HG02840 (cell line): ENCODE measurements at regions not wholly inside any gene's neighbourhood (a gene's known extent, or its start where the extent isn't known, plus 50 kb on each side); places are given as distances from the start of the nearest gene placed in this dataset.

Experiments
- ATAC-seq: cut with Tn5 transposase; IDR thresholded peaks from one replicate; pipeline ENCODE4 v1.9.1; 2021; ENCODE audit warnings: mild to moderate bottlenecking, moderate library complexity, moderate number of reproducible peaks; ENCODE audit not compliant: unreplicated experiment, low FRiP score

DNA sequence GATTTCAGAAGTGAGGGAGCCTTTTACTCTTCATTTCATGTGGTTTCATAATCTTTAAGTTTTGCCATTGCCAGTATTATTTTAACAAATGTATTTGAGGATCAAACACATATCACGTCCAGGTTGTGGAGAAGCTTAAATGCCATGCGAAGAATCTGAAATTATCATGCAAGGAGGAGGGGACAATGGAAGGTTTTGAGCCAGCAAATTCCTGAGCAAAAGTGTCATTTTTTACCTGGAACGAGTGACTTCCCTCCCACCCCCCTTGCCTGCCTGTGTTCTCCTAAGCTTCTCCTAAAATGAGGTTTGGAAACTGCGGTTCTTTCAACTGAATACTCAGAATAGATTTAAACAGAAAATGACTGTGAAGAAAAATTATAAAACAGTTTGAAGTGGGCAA is 77.6 kb downstream of the C16orf95 start:
- no peak for ATAC-seq

DNA sequence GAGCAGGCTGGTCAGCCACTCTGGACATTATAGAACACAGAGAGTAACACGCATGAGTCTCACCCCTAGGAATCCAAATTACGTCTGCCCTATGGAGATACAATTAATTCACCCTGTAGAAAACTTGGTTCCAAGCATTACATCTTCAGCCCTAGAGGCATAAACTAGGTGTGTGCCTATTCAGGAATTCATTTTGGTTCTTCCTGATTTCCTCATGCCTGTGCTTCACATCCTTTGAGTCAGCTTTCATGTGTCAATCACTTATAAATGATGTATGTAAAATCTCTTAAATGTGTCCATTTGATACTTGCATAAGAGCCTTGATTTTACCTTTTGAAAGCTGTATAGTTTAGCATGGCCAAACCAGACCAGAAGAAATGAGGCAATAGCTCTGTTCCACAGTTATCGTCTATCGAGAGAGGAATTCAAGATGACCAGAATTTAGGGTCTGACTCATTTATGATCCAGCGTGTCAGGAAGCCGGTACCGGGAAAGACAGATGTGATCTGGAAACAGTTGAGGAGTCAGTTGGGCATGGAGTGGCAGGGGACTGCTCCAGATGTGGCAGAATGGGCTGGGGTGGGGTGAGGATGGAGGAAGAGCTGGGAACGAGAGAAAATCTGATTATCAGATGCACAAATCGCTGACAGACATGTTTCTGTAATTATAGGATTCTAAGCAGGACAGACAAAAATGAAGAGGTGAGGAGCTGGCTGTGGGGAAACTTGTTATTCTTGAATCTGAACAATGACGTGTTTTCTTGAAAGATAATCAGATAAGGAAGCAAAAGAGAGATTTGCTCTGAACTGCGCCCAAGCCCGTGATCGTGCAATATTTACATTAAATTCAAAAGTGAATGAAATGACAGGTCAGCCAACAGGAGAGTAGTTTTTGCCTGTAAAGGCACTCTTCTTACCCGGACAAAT is 76.7 kb downstream of the C16orf95 start:
- ATAC-seq: no peak

DNA sequence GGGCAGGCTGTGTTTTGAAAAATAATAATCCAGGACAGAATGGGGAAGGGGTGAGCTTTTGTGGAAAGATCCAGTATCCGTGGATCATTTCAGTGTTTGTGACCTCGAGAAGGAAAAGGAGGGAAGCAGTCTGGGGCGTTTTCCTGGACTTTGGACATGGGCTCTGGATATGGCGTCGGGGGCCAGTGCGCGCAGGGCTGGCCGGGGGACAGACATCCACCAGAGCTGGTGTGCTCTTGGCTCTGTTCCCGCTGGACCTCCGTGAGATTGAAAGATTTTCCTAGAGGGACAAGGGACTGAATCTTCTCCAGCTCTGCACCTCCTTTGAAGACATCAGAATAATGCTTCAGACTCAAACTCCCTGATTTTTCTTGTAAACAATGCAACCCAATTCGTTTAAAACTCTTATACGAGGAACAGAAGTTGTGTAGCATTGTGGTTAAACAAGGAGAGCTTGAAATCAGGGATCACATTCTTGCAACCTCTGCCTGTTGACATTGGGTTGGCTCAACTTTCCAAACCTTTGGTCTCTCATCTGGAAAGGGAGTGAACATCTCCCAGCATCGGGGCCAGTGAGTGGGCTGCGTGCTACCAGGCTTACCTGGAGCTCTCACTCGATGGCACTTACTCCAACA is 75.9 kb downstream of the C16orf95 start:
- ATAC-seq: no peak

DNA sequence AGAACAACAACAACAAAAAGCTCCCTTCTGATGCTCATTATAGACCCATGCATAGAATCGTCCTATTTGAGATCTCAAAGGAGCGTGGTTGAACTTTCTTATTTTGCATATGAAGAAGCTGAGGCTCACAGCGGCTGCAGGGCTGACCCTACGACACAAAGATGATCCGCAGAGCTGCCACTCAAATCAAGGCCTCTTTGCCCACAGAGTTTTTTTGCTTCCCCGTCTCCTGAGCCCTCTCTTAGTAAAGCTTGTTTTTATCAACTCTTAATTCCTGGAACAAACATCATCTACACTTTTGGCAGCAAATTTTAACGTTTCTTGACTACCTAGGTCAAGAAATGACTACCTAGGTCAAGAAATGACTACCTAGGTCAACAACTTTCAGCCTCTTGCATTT is 73.7 kb downstream of the C16orf95 start:
- ATAC-seq: no peak

DNA sequence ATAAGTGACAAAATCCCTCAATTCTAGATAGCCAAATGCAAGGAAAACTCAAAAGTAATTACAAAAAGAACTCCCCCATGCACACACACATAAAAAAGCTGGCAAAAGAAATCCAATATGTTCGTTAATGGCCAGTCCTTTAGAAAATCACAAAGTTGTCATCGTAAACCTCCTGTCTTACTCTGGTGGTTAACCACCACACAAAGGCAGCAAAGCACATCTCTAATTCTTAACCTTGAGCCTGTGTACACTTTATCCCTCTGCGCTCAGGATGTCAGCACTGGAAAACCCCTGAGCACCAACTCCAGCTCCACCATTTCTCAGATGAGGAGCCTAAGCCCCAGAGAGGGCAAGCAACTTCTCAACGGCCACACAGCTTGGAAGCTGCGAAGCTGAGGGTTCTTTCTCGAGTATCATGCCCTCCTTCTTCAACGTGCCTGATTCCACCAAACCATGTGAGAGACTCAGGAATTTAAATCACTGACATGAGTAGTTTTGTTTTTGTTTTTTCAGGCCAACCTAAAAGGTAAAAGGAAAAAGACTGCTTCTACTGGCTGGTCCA is 72.5 kb downstream of the C16orf95 start:
- ATAC-seq: no peak

DNA sequence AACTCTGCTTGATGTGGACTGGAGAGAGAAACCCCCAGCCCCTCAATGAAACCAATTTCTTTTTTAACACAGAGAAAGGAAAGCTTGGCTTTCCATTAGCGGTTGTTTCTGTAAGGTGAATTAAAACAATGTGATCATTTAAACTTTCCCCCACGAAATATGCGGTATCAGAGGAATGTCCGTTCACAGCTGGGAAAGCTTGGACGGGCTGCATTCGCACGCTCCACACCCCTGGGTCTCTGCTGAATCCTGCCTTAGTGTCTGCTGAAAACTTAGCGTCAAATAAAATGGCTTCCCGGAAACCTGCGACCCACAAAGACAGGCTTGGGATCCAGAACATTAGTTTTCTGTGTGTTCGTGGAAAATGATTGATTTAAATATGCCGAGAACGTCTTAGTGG is 71.7 kb downstream of the C16orf95 start:
- no peak for ATAC-seq

DNA sequence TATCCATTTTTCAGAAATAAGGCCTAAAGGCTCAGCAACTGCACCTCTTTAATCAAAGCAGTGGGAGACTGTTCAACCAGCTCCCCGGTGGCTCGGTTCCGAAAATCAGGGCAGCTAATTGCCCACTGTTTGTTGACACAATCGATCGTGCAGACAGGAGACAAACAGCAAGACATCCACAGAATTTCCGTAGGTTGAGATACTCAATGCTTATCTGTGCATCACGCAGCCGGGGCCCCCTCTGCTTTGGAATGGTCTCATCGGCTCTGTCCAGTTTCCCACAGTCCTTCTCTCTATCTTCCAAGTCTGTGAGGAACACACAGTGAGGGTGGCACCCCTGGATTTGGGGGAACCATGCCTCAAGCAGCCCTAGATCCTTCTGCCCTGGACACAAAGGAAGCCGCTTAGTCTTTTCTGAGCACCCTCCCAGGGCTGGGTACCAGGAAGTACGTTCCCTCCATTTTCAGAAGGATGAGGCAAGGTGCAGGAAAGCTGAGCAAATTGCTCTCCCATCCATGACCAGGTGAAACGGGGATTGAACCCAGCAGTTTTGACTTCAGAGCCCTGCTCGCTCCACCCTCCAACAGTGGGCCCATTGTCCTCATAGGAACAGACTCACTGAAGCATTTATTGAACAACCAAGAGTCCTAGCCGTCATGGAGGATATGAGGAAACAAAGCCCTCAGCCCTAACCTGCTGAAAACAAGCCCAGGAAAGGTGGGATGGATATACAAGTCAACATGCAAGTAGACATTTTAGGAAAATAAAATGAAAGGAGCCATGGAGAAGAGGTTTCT is 70.7 kb downstream of the C16orf95 start:
- ATAC-seq: no peak

DNA sequence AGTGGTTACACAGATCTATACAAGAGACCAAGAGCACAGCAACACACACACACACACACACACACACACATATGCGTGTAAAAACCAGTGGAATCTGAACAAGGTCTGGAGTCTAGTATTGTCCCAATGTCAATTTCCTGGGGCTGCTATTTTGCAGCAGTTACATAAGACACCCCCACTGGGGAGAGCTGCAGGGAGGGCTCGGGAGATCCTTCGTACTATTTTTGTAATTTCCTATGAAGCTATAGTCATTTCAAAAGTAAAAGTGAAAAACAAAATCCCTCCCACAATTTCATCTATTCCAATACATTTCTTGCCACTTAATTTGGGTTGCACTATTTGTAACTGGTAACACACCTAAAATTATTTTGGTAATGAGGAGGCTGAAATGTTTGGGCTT is 68.5 kb downstream of the C16orf95 start:
- ATAC-seq: no peak

DNA sequence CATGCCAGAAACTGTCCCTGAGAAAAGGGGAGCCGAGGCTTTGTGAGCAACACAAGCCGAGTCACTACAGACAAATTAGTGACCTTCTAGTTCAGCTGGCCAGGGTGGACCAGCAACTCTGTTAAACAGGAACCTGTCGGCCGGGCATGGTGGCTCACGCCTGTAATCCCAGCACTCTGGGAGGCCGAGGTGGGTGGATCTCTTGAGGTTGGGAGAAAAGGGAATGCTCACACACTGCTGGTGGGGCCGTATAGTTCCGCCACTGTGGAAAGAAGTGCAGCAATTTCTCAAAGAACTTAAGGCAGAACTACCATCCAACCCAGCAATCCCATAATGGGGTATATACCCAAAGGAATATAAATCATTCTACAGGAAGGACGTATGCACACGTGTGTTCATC is 67.8 kb downstream of the C16orf95 start:
- no peak for ATAC-seq

DNA sequence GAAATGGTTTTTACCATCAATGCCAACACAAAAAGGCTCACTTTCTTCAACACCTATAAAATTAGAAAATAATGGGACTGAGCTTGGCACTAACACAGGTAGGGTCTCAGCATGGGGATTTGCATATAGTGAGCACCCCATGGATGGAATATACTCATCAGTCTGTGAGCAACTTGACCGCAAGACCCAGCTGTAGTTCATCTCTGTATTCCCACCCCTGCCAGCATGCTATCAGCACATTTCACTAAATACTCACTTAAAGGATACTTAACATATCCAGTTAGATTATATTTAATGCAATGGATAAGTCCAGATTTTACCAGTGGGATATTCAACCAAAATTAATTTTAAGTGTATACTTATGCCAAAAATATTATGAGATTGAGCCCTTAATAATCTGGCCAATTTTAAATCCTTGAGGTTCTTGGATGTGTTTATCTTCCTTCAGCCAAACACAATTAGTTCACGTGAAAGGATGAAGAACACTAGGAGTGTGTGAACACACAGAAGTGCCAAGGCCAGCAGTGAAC is 66.7 kb downstream of the C16orf95 start:
- no peak for ATAC-seq

DNA sequence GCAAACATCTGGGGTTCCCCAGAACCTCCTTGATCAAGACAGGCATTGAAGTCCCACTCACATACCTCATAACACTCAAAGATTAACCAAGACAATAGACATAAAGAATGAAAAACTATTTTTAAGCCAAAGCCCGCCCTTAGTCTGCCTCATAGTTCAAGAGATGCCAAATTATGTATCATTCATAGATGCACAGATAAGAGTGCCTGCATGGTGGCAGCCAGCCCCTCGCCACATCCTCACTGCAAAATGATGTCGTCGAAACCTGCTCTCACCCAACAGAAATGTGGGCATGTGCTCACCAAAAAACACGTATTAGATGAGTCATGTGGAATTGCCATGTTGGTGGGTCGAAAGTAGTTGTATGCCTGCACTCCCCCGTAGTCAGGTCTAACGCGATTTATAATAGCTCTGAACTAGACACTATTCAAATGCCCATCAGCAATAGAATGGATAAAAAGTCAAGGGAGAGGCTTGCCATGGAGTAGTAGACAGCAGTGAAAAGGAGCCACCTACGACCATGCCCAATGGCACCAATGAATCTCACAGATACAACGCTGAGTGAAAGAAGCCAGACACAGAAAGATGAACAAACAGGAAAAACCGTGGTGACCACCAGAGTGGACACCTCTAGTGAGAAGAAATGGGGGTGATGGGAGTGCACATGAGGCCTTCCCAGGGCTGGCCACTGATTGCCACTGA is 64.8 kb downstream of the C16orf95 start:
- no peak for ATAC-seq
